HG02885 (cell line): ENCODE measurements at regions not wholly inside any gene's neighbourhood (a gene's known extent, or its start where the extent isn't known, plus 50 kb on each side); places are given as distances from the start of the nearest gene placed in this dataset.
A peak's percentile ranks its signal among the peaks of the same experiment; 100 is the strongest.
"Not testable (repeated sequence)": the region's sequence is repeated elsewhere in the genome, so short reads cannot be mapped to it uniquely, and the experiment has no call there.

Experiments
- ATAC-seq: cut with Tn5 transposase; IDR thresholded peaks from one replicate; pipeline ENCODE4 v1.9.1; 2021; ENCODE audit warnings: mild to moderate bottlenecking; ENCODE audit not compliant: unreplicated experiment, poor library complexity

GRCh38 chr4:181085557-181085956, 1157.6 kb upstream of the TENM3 start:
- no peak for ATAC-seq

DNA sequence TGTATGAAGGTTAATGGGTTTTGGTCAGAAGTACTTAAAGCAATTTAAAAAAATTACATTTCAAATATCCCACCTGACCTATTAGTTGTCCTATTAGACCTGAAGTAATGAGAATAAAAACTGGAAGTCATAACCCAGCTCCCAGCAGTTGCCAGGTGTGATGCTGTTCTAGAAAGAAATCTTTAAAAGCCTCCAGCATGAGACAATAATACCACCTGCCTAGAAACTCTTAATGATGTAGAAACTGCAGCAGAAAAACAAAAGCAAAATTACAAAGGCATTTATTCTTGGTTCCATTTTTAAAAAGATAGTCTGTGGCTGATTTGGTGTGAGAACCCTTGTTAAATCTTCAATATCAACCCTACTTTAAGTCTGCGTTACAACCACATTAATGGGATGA, 1137.7 kb upstream of the TENM3 start:
- ATAC-seq, result no peak

DNA sequence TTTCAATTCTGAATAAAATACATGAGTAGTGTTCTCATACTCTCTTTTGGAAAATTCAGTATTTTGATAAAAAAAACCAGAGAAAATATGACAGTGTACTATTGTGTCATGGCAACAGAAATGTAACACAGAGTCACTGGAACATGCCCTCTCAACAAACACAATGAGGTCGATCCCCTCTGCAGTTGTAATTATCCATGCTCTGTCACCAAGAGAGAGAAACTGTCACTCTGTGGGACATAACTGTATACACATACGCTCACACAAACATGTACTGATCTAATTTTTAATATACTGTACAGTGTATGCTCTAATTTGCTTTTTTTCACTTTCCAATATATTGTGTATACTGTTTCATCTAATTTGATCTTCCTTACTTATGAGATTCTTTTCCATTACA, 1136.8 kb upstream of the TENM3 start:
- no peak for ATAC-seq

DNA sequence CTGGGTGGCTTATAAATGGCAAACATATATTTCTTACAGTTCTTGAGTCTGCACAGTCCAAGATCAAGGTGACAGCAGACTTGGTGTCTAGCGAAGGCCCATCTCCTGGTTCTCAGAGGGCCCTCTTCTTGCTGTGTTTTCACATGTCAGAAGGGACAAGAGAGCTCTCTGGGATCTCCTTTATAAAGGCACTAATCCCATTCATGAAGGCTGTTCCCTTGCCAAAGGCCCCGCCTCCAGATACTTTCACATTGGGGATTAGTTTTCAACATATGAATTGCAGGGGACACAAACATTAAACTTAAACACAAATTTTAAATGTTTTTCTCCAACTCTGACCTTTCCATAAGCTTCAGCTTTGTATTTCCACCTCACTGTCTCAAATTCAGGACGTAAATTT, 1135.0 kb upstream of the TENM3 start:
- no peak for ATAC-seq

GRCh38 chr4:181119186-181119585, 1124.0 kb upstream of the TENM3 start:
- no peak for ATAC-seq

DNA sequence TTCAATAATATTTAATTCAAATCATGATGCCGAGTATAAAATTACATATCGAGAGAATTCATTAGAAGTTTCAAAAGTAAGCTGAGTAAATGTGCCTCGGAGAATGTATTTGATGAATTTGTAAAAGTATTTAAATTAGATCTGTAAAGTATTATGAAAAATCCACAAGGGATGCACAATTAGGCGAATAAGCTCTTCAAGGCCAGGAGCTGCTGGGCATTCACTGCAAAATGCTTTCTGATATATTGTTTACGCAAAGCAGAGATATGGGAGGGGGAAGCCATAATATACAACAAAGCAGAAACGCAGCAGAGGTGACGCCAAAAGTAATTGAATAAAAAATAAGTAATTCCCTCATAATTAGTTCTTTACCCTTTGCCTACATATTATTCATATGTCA, 1121.5 kb upstream of the TENM3 start:
- ATAC-seq, result no peak

GRCh38 chr4:181127171-181127570, 1116.0 kb upstream of the TENM3 start:
- ATAC-seq, result no peak

- ATAC-seq, result not testable (repeated sequence)
Observed at GRCh38 chr4:181130317-181130716, 1112.9 kb upstream of the TENM3 start.

DNA sequence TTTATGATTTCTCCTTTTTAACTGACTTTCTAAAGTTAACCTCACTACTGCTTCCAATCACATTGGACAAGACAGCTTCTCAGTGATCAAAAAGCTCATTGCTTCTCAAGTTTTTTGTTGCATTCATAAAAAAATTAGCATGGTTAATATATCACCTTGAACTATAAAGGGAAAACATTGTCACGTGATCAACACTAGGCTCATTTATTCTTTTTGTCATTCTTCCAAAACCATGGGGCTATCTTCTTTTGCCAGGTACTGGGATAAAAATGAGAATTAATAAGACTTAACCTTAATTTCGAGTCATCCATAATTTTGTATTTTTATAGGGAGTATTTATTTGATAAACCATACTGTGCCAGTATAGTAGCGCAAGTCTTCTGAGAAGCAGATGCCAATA, 1105.9 kb upstream of the TENM3 start:
- ATAC-seq, result no peak

DNA sequence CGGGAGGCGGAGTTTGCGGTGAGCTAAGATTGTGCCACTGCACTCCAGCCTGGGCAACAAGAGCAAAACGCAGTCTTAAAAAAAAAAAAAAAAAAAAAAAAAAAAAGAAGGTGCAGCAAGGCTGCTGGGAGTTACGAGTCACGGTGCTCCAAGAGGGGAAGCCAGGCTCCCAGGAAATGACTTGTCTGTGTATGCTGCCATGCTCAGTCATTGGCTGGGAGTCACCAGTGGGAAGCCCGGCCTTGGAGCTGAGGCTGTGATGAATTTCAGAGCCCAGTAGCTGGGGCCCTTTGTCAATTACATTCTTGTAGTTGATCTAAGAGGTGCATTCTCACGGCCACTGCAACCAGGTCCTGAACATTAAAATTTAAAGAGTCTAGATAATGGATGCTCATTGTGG, 1105.1 kb upstream of the TENM3 start:
- no peak for ATAC-seq

DNA sequence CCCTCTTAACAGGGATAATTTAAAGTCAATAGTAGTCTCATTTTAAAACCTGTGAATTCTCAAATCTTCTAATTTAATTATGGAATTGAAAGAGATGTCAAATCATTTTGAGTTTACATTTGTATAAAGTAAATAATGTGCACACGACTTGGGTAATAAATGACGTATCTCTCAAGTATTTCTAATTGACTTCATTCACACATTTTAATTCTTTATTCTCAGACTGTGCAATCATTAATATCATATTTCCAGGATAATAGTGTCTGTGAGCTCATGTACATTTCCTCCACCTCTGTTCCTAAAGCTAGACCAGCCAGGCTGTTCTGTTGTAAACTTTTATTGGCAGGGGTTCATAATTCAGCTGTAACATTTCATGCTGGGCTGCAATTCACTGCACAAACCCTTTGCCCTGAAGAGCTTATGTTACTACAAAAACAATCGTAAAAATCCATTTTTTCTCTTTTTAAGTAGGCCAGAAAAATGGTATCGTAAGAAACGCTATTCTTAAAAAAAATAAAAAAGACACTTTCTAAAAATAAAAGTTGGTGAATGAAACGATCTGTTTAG, 1103.1 kb upstream of the TENM3 start:
- ATAC-seq, result no peak

DNA sequence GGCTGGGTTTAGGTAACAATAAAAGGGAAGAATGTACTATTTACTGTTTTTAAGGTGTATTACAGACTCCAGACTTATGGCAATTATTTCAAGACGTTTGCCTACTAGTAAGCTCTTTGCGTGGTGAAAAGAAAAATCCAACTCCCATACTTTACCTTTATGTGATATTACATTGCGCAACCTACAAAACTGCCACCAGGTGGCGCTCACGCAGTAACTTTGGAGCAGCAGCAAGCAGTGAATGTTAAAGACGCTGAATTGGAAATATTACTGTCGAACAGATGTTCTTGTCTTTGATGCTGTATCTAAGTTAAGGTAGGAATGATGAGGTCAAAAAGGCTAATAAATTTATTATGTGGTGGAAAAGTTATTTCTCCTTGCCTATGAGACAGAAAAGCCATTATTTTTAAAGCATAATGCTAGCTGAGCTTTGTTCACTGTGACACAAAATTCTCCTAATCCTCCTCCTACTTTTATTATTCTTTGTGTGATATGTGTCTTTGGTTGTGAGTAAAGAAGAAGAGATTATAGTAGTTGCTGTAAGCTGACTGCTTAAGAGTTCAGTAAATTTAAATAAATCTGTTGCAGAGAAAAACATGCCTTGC, 1099.8 kb upstream of the TENM3 start:
- peak; percentile 92 for ATAC-seq

DNA sequence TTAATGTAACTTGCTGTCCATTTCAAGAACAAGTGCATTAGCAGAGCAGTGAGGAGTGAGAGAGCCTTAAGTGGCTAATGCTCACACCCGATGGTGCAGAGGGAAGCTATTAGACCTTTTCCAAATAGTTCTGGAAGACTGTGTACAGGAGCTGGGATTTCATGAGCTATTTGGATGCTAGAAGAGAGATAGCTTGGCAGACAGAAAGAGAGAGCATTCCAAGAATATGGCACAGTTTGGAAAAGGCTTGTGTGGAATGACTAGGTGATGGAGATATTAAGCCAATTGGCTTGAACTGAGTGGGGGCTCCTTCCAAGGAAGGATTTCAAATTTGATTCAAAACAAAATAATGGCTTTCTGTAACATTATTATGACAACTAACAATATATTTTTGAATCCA, 1097.2 kb upstream of the TENM3 start:
- ATAC-seq, result no peak

DNA sequence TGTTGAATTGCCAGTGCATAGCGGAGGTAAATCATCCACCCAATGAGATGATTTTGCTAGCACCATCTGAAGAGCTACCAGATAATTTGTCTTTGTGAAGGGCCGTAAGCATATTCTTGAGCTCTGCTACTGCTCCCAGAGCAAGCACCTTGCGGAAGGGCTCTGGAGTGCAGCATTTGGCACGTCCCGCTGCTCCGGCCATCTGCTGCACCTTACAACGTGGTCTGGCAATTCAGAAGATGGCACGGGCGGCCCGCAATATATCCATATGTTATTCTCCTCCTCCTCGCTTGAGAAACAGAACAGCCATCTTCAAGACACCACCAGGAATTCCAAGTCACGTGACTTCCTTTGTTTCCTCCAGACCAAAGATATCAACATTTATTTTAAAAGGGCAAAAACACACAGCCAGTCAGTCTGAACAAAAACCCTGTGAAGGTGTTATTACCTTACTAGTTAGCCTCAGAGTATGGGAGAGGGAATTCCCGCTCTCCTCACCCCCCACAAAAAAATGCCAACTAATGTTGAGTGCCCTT, 1095.7 kb upstream of the TENM3 start:
- ATAC-seq, result no peak

DNA sequence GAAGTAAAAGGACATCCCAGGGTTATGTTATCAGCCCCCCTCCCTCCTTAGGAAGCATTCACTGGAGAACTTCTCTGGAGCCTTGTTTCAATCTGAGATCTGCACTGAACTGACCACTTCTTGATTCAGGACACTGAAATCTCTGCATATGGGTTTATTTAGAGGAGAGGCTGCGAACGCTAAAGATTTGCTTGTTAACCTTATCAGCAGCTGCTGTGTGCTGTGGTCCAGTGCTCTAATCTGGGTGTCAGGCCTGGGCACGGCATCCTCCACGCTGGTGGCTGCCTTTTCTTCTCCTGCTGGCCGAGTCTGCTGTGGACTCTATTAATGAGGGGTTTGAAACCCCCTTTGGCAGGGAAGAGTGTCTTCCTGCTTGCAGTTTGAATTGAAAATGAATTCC, 1094.7 kb upstream of the TENM3 start:
- no peak for ATAC-seq

- ATAC-seq, result no peak
Observed at GRCh38 chr4:181150191-181150590, 1093.0 kb upstream of the TENM3 start.

GRCh38 chr4:181151856-181152255, 1091.3 kb upstream of the TENM3 start:
- ATAC-seq, result no peak

DNA sequence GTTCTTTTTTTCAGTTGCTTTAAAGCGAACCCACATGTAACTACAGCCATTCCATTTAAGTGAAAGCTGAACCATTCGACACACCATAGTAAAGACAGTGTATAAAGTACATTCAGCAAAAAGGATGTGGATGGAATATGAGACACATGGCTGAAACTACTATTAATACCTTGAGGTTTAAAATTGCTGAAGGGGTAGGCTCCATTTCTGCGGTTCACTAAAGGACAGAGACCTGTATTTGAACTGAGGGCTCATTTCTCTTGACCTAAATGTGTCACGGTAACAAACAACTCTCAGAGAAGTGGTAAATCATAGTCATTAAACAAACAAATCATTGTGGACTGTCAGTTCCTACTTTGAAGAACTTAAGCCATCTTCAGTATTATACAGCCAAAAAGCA, 1085.6 kb upstream of the TENM3 start:
- ATAC-seq, result no peak

- no peak for ATAC-seq
Observed at GRCh38 chr4:181158971-181159370, 1084.2 kb upstream of the TENM3 start.

- ATAC-seq, result no peak
Observed at GRCh38 chr4:181161669-181162068, 1081.5 kb upstream of the TENM3 start.

DNA sequence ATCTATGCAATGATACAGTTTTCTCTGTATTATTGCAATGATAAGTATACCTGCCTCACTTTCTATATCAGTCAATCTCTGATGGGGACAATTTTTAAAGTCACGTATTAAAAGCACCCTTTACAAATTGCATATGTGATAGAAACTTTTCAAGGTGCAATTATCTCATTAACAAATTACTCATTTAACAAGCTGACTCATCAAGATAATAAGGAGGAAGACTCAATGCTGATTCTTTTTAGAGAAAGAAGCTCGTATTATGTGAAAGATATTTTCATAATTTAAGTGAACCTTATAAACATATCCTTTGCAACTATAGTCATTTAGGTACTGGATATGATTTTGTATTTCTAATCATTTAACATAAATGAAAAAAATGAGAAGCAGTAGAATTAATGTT, 1080.9 kb upstream of the TENM3 start:
- ATAC-seq, result no peak

- no peak for ATAC-seq
Observed at GRCh38 chr4:181162676-181163075, 1080.5 kb upstream of the TENM3 start.
